GM21360 (cell line): ENCODE measurements at regions not wholly inside any gene's neighbourhood (a gene's known extent, or its start where the extent isn't known, plus 50 kb on each side); places are given as distances from the start of the nearest gene placed in this dataset.

Source experiments
- ATAC-seq: cut with Tn5 transposase; IDR thresholded peaks from one replicate; pipeline ENCODE4 v1.9.1; 2021; ENCODE audit warnings: mild to moderate bottlenecking, moderate library complexity; ENCODE audit not compliant: unreplicated experiment

DNA sequence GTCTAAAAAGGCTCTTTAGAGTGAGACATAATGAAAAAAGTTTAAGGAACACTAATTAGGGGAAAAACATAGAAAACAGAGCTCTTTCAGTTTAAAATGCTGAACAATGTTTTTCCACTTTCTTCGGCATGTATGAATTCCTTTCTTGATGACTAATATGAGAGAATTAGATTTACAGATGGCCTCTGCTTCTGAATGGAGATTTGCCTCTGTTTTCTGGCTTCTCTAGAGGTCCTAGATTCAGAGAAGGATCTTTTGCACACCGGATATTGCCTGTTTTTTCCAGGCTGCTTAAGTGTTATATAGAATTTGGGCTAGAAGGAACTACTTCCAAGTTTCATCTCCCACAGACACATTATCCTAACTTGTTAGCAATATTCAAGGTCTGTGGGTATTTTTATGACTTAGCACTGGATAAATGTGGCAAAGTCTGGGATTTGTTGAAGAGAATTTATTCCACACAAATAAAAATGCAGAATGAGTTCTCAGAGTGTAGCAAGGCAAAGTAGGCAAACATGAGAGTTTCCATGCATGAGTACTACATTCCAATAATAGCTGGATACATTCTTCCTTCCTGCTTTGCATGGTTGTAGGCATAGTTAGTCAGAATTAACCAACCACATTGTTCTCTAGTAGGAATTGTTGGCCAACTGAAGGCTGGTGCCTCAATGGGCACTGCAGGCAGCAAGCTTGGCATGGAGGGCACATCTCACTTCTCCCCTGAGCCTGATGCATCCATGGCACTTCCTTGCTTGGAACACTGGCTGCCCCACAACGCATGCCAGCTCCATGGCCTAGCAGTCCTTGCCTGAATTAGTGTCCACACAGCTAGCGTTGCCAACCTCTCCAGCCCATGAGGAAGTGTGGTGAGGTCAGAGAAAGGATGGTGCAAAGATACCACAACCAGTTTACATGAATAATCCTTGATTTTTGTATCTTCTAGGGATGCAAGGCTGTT, 224.2 kb downstream of the CLIC5 start:
- ATAC-seq = no peak

DNA sequence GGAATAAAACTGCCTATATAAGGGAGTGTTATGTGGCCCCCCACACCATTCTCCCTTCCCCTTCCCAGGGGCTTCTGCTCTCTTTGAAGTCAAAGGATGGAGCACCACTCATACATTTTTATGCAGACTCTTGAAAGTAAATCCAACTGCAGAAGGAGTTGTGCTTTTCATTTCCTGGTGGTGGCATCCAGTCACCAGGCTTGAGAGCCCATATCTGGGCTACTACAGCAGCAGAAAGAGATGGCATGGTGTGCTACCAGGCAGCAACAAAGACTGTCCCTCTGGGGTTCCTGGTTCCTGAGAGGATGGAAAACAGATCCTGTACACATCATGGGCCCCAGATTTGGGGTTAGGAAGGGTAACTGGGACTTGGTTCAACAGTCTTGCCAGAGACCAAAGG, 226.4 kb downstream of the CLIC5 start:
- ATAC-seq = no peak

DNA sequence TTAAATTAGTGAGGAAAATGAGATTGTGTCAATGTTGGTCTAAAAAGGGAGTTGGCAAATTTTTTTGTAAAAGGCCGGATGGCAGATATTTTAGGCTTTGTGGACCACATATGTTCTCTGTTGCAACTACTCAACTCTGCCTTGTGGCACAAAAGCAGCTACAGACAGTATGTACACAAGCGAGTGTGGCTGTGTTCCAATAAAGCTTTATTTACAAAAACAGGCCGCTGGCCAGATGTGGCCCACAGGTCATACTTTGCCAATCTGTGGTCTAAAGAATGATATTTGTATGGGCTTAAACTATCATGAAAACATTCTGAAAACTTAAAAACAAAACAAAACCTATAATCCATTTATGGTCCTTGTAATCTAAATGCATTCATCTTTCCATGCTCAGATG, 228.3 kb downstream of the CLIC5 start:
- ATAC-seq = no peak

DNA sequence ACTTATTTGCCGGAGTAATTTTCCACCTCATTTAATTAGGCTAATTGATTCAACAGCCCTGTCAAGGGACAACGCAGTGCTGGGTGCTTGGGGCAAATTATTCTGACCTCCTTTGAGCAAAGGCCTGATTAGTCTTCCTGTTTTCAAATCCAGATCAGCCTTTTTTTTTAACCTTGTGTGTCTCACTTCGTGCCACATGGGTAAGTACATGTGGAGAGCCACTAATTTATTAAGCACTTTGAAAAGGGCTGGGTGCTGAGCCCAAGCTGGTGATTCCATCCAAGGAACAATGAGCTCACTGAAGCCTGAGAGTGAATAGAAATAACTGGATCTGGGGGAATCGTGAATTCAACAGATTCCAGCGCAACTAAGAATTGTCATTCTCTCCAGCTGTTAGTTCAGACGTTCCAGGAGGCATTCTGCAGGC, 229.3 kb downstream of the CLIC5 start:
- no peak for ATAC-seq

DNA sequence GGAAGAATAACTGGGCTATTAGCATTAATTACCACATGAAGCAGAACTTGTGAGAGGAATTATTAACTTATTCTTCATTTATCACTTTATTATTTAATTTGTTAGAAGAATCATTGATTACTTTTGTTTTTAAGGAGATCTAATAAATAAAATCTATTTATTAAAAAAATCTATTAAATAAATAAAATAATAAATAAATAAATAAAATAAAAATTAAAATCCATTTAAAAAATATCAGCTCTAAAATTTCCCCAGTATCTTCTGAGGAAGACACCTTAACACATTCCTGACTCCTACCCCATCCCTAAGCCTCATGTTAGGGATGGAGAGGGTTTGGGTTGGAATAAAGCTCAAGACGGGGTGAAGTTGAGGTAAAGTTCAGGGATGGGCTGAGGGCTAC, 231.4 kb downstream of the CLIC5 start:
- ATAC-seq = no peak

DNA sequence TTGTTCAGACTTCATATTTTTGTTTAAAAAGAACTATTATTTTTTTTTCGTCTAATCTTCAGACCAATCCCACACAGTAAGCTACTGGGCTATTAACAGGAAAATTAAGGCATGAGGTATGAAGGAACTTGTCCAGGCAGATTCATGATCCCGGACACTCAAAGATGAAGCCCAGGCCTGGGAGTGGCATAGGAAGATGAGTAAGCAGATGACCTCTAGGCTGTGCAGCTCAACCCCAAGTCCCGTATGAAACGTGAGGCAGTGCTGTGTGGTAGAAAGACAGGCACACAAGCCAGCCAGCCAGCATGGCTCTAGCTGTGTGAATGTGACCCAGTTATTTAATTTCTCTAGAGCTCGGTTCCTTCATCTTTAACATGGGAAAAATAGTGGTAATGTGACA, 231.9 kb downstream of the CLIC5 start:
- ATAC-seq = no peak

DNA sequence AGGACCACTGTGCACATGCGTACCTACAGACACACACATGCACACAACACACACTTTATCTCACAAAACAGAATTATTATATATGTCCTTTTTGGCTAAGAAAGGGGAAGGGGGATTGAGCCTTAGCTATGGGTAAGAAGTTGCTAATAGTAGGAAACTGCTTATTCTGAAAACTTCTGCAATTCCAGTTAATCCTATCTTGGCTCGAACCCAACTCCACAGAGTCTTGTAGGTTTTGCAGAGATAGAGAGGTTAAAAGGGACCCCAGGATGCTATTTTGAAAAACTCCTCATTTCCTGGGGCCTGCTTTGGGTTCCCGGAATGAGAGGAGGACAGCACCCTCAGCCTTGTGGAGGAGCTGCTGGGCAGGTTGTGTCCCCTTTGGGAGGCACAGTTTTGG, 233.8 kb downstream of the CLIC5 start:
- no peak for ATAC-seq

DNA sequence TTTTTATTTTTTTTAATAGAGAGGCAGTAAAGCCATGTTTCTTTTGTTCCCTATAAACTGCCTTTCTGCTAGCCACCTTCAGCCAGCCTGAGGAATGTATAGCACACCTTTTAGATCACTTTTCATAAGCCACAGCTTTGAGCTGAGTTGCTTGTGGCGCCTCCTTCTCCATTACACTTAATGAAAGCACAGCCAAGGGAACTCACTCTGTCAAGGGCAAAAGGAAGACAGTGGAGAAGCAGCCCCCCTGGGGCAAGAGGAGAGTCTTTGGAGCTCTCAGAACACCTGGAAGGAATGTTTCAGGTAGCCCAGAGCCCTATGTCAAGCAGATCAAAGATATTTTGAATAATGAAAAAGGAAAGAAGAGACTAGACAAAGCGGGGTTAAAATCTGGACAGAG, 235.1 kb downstream of the CLIC5 start:
- no peak for ATAC-seq

DNA sequence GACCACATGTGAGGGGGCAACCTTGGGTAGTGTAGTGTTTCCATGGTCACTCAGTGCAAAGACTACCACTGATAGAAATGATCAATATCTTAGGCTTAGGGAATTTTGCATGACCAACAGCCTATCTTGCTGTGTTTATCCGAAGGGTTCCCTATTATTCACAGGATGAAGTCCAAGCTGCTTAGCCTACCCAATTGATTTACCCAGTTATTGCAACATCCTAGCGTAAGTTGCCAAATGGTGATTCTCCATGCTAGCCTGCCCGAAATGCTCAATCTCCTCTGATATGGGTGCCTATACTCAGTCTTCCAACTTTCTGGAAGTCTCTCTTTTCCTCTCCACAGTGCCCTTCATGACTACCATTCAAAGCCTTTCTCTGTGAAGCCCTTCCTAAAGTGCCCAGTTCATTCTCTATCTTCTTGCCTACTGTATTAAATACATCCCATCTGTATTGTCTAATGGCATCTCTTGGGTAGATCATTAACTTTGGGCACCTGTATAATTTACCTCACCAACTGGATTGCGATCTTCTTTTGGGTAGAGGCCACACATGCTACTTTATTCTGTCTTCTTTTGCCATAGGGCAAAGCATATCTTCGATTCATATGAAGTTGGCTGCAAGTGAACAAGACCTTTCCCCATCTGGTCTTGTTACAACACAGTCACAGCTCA, 240.5 kb downstream of the CLIC5 start:
- ATAC-seq = no peak

DNA sequence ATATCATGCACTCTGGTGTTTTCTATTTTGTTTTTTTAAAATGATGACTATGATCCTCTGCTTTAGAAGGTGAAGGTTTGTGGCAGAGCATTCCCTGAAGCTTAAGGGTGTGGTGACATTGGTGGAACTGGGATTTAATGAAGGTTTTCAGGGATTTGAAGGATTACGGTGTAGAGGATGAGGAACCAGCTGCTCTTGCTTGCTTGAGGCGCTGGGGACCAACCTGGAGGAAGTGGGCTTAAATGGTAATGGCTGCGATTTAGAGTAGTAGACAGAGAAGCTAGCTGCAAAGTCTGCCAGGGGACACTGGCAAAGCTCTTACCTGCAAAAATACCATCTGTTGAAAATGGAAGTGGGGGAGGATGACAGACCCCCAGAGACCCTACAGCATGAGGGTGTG, 241.8 kb downstream of the CLIC5 start:
- ATAC-seq = no peak

DNA sequence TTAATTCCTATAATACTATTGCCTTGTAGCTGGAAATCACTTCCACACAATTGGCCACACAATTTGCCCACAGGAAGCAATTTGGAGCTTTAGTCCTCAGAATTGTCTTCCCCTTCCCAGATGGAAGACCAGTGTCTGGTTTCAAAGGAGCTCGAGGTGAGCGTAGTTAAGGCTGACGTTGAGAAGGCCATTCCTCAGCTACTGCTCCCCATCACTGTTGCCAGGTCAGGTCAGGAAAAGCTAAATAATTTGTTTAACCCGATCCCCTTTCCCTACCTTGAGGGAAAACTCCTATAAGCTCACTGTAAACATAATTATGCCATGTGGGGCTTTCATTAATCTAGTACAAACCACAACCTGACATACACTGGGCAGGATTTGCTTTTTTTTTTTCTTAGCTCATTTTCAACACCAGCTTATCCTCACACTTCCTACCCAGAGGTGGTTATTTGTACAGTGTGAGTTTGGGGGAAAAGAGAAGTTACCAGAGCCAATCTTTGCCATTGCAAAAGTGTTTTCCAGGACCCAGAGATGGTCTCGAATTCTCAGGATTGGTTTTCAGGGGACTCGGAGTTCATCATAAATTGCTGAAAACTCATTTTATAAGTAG, 242.7 kb downstream of the CLIC5 start:
- no peak for ATAC-seq

DNA sequence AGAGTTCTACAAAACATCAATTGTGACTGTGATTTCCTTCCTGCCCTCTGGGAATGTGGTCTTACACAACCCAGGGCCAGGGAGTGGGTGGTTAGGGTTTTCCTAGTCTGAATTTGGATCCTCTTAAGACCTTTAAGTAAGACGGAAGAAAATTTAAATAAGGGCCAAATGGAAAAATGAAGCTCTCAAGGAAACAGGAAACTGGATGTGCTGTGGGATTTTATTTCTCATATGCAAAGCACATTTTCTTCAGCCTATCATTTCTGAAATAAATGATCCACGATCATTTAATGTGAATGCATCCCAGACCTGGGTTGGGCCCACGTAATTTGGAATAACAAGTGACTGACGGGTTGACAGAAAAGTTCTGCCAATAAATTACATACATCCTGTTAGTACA, 243.6 kb downstream of the CLIC5 start:
- no peak for ATAC-seq

DNA sequence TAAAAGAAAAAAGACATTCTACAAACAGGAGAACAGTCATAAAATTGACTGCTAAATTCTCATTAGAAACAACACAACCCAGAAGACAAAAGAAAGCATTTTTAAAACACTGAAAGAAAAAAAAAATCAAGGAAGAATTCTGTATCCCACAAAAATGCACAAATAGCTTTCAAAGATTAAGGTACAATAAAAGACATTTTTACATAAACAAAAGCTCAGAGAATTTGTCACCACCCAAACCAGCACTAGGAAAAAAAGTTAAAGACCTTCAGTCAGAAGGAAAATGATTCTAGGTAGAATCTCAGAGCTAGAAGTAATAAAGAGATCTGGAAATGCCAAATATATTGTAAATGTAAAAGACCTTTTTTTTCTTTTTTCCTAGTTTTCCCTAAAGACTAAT, 252.4 kb downstream of the CLIC5 start:
- no peak for ATAC-seq

DNA sequence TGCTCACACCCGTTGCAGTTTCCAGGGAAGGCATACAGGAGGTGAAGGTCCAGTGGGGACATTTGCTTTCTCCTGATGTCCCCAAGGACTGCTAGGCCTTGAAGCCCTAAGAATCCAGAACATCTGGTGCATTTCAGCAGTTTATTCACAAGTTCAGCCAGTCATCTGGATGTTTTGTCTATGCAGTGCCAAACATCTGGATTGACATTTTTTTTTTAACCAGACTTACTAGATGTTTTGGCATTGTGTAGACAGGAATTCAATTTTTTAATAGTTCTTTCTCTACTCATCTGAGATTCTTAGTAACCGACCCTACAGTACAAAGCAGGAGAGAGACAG, 256.2 kb downstream of the CLIC5 start:
- no peak for ATAC-seq

DNA sequence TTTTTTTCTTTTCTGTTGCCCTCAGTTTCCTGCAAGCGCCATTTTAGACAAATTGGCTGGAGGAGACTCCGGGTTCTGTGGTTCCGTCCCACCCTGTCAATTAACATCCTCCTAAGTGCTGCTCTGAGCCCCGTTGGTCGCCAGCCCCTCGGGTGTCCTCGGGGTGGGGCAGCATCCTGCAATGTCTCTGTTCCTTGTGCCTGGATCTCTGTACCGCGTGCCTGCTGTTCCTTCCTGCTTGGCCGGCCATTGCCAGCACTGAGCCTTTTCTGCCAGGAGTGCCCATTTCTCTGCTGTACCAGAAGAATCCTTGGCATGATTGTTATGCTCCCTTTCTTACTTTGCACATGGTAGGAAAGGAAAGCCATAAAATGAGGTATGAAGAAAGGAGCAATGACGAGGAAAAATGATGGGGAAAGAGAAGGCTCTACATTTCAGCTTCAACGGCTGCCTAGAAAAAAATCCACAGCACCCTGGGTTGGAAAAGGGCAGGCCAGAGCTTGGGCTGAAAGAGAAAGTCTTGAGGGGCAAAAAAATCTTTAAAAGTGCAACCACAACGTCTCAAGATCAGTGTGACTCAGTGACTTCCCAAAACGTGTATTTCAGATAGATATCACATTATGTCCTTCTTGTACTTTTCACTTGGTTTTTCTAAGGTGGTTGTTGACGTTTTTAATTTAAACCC, 256.7 kb downstream of the CLIC5 start:
- ATAC-seq = no peak

DNA sequence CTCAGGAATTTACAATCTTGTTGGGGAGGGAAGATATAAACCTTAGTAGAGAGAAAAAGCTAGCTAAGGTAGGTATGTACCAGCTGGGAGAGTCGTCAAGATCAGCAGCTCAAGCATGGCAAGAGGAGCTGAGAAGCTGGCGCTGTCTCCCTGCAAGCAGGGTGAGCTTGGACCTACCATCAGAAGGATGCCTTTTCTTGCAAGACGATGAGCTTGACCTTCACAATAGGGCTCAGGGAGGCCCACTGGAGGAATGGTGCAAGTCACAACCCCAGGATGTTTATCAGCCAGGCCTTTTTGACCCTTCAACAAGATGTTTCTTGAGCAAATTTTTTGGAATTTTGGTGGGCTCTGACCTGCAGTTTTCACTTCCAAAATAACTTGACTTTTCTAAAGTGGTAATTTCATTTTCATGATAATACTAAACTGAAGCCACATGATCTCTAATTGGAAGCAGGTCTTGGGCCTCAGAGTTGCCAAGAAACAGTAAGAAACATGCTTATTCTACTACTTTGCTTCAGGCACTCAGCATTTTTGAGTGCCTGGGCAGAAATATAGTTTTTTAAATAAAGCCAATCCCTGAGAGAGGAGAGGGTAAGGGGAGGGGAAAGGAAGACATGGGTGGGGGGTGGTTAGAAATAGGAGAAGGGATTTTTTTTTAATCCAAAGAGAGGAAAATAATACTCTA, 258.1 kb downstream of the CLIC5 start:
- ATAC-seq = no peak

DNA sequence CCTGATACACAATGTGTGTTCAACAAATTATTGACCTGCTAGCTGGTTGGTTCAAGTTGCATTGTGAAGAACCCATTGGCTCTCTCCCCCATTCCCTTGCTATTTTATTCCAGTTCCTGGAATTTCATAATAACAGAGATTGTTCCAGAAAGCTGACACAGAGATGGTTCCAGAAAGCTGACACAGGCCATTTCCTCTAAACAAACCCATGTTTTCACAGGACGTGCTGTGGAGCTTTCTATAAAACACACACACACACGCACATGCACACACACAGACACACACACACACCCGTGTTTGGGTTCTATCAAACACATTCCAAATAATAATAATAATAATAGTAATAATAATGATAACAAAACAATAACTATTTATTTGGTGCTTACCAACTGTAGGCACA, 259.1 kb downstream of the CLIC5 start:
- no peak for ATAC-seq

DNA sequence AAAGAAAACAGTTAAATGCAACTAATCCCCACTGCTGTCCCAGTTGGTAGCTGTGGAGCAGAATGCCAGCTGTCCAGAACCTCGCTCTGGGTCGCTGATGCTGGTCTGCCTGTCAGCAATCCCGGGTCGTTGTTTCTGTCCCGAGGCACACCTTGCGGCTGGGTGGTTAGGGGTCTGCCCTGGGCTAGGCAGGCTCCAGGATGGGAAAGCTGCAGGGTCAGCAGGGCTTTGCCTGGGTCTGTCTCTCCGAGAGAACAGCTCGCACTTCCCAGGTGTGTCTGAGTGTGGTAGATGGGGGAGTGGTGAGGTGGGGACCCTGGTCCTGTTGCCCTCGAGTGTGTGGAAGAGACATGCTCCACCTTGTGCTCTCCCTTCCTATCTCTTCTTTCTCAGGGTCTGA, 261.2 kb downstream of the CLIC5 start:
- ATAC-seq = no peak

DNA sequence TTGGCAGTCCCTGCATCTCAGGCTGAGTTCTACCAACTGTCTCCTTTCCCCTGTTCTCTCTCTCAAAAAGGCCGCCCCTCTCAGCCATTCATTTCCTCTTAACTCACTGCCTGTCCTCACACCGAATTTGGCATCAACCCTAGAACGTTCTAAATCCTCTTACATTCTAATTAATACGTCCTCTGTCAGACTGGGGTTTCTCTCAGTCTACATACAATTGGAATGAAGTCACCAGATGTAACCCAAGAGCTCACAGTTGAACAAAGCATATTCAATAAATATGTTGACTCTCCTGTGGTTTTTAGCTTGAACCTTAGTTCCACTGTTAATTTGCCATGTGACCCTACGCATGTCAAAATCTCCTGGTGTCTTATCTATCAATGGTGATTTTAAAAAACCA, 269.6 kb downstream of the CLIC5 start:
- ATAC-seq = no peak

DNA sequence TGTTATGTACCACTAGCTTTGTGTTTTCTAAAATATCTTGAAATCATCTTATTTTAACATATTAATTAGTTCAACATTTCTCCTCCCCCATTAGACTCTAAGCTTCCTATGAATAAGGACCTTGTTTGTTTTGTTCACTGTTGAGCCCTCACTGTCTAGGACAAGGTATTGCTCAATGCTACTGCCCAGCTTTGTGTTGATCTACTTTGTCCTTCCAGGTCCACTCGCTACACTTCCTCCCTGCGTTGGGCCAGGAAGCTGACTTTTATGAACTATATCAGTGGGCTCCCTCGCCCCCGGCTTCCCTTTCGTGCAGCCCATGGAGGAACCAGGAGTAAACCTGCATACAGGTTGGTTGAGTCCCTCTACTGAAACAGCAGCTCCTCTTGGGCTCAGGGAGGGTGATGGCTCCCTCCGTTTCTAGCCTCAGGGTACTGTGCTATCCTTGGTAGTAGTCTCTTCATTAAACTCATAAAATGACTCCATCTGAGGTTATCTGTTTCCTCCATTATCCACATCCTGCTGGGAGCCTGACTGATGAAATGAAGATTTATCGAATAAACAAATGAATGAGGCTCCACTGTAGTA, 272.5 kb downstream of the CLIC5 start:
- no peak for ATAC-seq

DNA sequence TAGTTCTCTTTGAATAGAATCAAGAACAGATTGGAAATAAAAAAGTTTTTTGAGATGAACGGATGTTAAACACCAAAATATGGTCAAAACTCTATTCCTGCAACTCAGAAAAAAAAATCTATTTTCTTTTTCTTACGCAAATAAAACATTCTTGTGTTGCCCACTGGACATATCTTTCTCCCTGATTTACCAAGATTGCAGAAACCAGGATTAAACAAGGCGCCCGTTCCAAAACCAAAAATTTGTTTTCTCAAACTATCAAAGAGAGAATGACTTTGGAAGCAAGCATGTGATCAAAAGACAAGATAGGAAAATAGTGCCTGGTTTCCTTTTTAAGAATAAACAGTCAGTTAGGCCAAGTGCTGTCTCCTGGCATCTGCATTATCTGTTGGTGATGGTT, 273.1 kb downstream of the CLIC5 start:
- no peak for ATAC-seq
